Epithelial cell of esophagus (primary cell): ENCODE measurements at regions not wholly inside any gene's neighbourhood (a gene's known extent, or its start where the extent isn't known, plus 50 kb on each side); places are given as distances from the start of the nearest gene placed in this dataset.

Source experiments
- DNase-seq: peaks from one replicate; pipeline ENCODE4 v3.0.0; 2010; ENCODE audit warnings: low read depth
- H3K4me3 ChIP-seq: 2 replicates; pipeline ENCODE4 v1.5.1; 2011; ENCODE audit warnings: mild to moderate bottlenecking, low read length, control low read depth
- TF ChIP-seq, protein P1 (sequence below): IDR thresholded peaks from 2 replicates; pipeline ENCODE4 v1.5.1; 2011; ENCODE audit warnings: low read depth, mild to moderate bottlenecking, low read length, control low read depth, inconsistent platforms; ENCODE audit not compliant: insufficient read depth; ENCODE audit errors: missing control alignments

GRCh38 chr14:22143363-22143762 is 445.7 kb downstream of the DAD1 start:
- no peak overlapping the region for H3K4me3 ChIP-seq
- TF ChIP-seq, protein P1, sequence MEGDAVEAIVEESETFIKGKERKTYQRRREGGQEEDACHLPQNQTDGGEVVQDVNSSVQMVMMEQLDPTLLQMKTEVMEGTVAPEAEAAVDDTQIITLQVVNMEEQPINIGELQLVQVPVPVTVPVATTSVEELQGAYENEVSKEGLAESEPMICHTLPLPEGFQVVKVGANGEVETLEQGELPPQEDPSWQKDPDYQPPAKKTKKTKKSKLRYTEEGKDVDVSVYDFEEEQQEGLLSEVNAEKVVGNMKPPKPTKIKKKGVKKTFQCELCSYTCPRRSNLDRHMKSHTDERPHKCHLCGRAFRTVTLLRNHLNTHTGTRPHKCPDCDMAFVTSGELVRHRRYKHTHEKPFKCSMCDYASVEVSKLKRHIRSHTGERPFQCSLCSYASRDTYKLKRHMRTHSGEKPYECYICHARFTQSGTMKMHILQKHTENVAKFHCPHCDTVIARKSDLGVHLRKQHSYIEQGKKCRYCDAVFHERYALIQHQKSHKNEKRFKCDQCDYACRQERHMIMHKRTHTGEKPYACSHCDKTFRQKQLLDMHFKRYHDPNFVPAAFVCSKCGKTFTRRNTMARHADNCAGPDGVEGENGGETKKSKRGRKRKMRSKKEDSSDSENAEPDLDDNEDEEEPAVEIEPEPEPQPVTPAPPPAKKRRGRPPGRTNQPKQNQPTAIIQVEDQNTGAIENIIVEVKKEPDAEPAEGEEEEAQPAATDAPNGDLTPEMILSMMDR = no peak
- peak; percentile 84 for DNase-seq

DNA sequence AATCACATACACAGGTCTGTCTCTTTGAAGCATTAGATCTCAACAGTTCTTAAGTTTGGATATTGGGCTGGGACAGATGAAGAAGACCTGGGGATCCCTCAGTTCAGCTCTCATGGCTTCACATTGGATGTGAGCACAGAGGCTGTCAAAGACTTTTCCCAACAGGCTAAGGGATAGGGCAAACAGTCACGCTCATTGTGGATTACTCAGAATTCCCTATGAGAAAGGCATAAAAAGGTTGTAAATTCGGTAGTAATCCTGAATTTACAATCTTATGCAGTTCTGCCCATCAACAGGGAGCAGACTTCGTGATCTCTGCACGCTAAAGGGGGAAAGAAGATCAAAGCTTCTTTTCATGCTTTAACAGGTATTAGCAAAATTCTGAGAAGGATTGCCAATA is 448.4 kb downstream of the DAD1 start:
- no peak for DNase-seq
- H3K4me3 ChIP-seq = no peak overlapping the region
- TF ChIP-seq, protein P1 = no peak

- peak; percentile 62 for DNase-seq
- no peak overlapping the region for H3K4me3 ChIP-seq
- TF ChIP-seq, protein P1 = peak; percentile 64
Observed at GRCh38 chr14:22131749-22132476, 457.1 kb downstream of the DAD1 start.

GRCh38 chr14:22124073-22124613 is 450.5 kb upstream of the OR4E1 start:
- TF ChIP-seq, protein P1 = no peak
- DNase-seq = no peak
- H3K4me3 ChIP-seq = no peak overlapping the region

- TF ChIP-seq, protein P1 = no peak
- no peak overlapping the region for H3K4me3 ChIP-seq
- peak; percentile 79 for DNase-seq
Observed at GRCh38 chr14:22122829-22123560, 449.4 kb upstream of the OR4E1 start.

- no peak overlapping the region for H3K4me3 ChIP-seq
- DNase-seq = peak; percentile 63
Observed at GRCh38 chr14:22122227-22122818, 448.7 kb upstream of the OR4E1 start.

More at GRCh38 chr14:22122227-22122818, 448.7 kb upstream of the OR4E1 start:
- TF ChIP-seq, protein P1 = peak; percentile 54
